ENCODE measurements at regions not wholly inside any gene's neighbourhood (a gene's known extent, or its start where the extent isn't known, plus 50 kb on each side); places are given as distances from the start of the nearest gene placed in this dataset.

GRCh38 chr5:30891660-30892059 lies 301.8 kb upstream of the CDH6 start:
- Histone ChIP-seq H3K27ac (no peak overlapping the region), H3K4me1 (no peaks in the 10 kb centered on the region), H3K4me3 (no peak overlapping the region), H3K36me3 (no peaks in the 10 kb centered on the region), H3K9me3 (no peaks in the 10 kb centered on the region), H3K27me3 (no peaks in the 10 kb centered on the region)
- in situ Hi-C loops (cut with MboI; ENCODE audit: low pct_ligation_motif_present in 1 of 4, low pct_unique_long_range_greater_than_20kb in 1 of 4, low sequenced_read_pairs in 3 of 4): no loop called here
- intact Hi-C loops (cut with DNase I; ENCODE audit: low total_unique reads): no loop called here
- TF ChIP-seq POLR2A (IDR thresholded peaks at IDR 0.05): no peak
- TF ChIP-seq EP300 (IDR thresholded peaks at IDR 0.05; ENCODE audit: low read depth): no peak
- no peak for TF ChIP-seq POLR2AphosphoS5 (IDR thresholded peaks at IDR 0.05)
- DNase-seq: no peak

- no peak for DNase-seq
- no peak for TF ChIP-seq CTCF (IDR thresholded peaks at IDR 0.05)
- no peak for TF ChIP-seq EP300 (IDR thresholded peaks at IDR 0.05; ENCODE audit: low read depth)
- TF ChIP-seq POLR2A (IDR thresholded peaks at IDR 0.05): no peak
- TF ChIP-seq POLR2AphosphoS5 (IDR thresholded peaks at IDR 0.05): no peak
- intact Hi-C loops (cut with DNase I; ENCODE audit: low total_unique reads): no loop called here
- Histone ChIP-seq H3K4me3 (no peak overlapping the region), H3K9me3 (no peaks in the 10 kb centered on the region), H3K27me3 (no peaks in the 10 kb centered on the region), H3K27ac (no peak overlapping the region), H3K4me1 (no peaks in the 10 kb centered on the region), H3K36me3 (no peaks in the 10 kb centered on the region)
- in situ Hi-C loops (cut with MboI; ENCODE audit: low pct_ligation_motif_present in 1 of 4, low pct_unique_long_range_greater_than_20kb in 1 of 4, low sequenced_read_pairs in 3 of 4): no loop called here
- 38 to 82% methylated on average over 2 of the region's 2 CpGs for WGBS, 2 donors (ENCODE audit: low coverage in 1 of 2)
Measured at GRCh38 chr5:30890377-30890776, 303.1 kb upstream of the CDH6 start.

- no peak for DNase-seq
- no peaks in the 10 kb centered on the region for H3K36me3 ChIP-seq
- TF ChIP-seq POLR2AphosphoS5 (IDR thresholded peaks at IDR 0.05) (no peak), CTCF (IDR thresholded peaks at IDR 0.05) (no peak), EP300 (IDR thresholded peaks at IDR 0.05; ENCODE audit: low read depth) (no peak), POLR2A (IDR thresholded peaks at IDR 0.05) (no peak)
- H3K27me3 ChIP-seq: no peaks in the 10 kb centered on the region
- 70 to 73% methylated on average over 3 of the region's 3 CpGs for WGBS, 2 donors (ENCODE audit: low coverage in 1 of 2)
- intact Hi-C loops (cut with DNase I; ENCODE audit: low total_unique reads): no loop called here
- no peak overlapping the region for H3K27ac ChIP-seq
- in situ Hi-C loops (cut with MboI; ENCODE audit: low pct_ligation_motif_present in 1 of 4, low pct_unique_long_range_greater_than_20kb in 1 of 4, low sequenced_read_pairs in 3 of 4): no loop called here
- no peaks in the 10 kb centered on the region for H3K9me3 ChIP-seq
- no peaks in the 10 kb centered on the region for H3K4me1 ChIP-seq
- no peak overlapping the region for H3K4me3 ChIP-seq
Measured at GRCh38 chr5:30880514-30880913, 313.0 kb upstream of the CDH6 start.

GRCh38 chr5:30879887-30880286 lies 313.6 kb upstream of the CDH6 start:
- no peaks in the 10 kb centered on the region for H3K9me3 ChIP-seq
- in situ Hi-C loops (cut with MboI; ENCODE audit: low pct_ligation_motif_present in 1 of 4, low pct_unique_long_range_greater_than_20kb in 1 of 4, low sequenced_read_pairs in 3 of 4): no loop called here
- H3K27ac ChIP-seq: no peak overlapping the region
- no peaks in the 10 kb centered on the region for H3K36me3 ChIP-seq
- H3K4me1 ChIP-seq: no peaks in the 10 kb centered on the region
- intact Hi-C loops (cut with DNase I; ENCODE audit: low total_unique reads): no loop called here
- TF ChIP-seq POLR2AphosphoS5 (IDR thresholded peaks at IDR 0.05) (no peak), EP300 (IDR thresholded peaks at IDR 0.05; ENCODE audit: low read depth) (no peak), CTCF (IDR thresholded peaks at IDR 0.05) (no peak), POLR2A (IDR thresholded peaks at IDR 0.05) (no peak)
- H3K27me3 ChIP-seq: no peaks in the 10 kb centered on the region
- no peak for DNase-seq
- H3K4me3 ChIP-seq: no peak overlapping the region
- WGBS, 2 donors (ENCODE audit: low coverage in 1 of 2): 95 to 100% methylated on average over 2 of the region's 2 CpGs

GRCh38 chr5:30878746-30879145 lies 314.7 kb upstream of the CDH6 start:
- H3K4me1 ChIP-seq: no peaks in the 10 kb centered on the region
- no peaks in the 10 kb centered on the region for H3K9me3 ChIP-seq
- H3K27me3 ChIP-seq: no peaks in the 10 kb centered on the region
- intact Hi-C loops (cut with DNase I; ENCODE audit: low total_unique reads): no loop called here
- WGBS, 2 donors (ENCODE audit: low coverage in 1 of 2): 98 to 100% methylated on average over 1 of the region's 1 CpG
- no peak overlapping the region for H3K27ac ChIP-seq
- TF ChIP-seq POLR2AphosphoS5 (IDR thresholded peaks at IDR 0.05) (no peak), POLR2A (IDR thresholded peaks at IDR 0.05) (no peak), EP300 (IDR thresholded peaks at IDR 0.05; ENCODE audit: low read depth) (no peak), CTCF (IDR thresholded peaks at IDR 0.05) (no peak)
- H3K4me3 ChIP-seq: no peak overlapping the region
- no peaks in the 10 kb centered on the region for H3K36me3 ChIP-seq
- DNase-seq: no peak
- in situ Hi-C loops (cut with MboI; ENCODE audit: low pct_ligation_motif_present in 1 of 4, low pct_unique_long_range_greater_than_20kb in 1 of 4, low sequenced_read_pairs in 3 of 4): no loop called here
